ENCODE measurements at regions not wholly inside any gene's neighbourhood (a gene's known extent, or its start where the extent isn't known, plus 50 kb on each side); places are given as distances from the start of the nearest gene placed in this dataset.
"Not testable (repeated sequence)": the region's sequence is repeated elsewhere in the genome, so short reads cannot be mapped to it uniquely, and the experiment has no call there.

DNA sequence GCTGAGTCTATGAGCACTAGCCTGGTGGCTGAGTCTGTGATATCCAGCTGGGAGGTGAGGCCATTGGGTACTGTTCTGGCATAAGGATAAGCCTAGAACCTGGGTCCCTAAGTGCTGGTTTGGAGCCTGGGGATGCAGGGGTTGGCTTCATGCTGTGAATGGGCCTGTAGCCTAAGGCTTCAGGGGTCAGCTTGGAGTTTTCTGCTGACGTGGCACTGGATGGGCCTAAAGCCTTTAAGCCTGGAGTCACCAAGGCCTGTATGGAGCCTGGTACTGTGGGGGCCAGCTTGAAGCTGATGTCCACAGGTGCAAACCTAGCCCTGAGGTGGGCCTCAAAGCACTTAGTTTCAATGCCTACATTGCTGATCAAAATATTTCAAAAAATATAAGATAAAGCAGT lies 979.6 kb upstream of the POU3F4 start:
- DNase-seq (ENCODE audit: low read depth, low spot score): no peak

- no peak for DNase-seq (ENCODE audit: low read depth, low spot score)
These were observed 973.9 kb upstream of the POU3F4 start for GRCh38 chrX:82534086-82534597.

GRCh38 chrX:82537205-82537604 lies 970.9 kb upstream of the POU3F4 start:
- not testable (repeated sequence) for DNase-seq (ENCODE audit: low read depth, low spot score)

DNA sequence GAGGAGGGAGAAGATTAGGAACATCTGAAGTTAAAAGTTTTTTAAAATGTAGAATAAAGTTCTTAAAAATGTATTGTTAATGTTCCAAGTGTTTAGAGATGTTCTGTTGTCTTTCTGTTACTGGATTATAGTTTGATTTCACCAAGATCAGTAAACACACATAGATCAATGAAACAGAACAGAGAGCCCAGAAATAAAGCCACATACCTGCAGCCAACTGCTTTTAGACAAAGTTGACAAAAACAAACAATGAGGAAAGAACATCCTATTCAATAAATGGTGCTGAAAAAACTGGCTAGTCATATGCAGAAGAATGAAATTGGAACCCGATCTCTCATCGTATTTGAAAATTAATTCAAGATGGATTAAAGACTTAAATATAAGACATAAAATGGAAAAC lies 966.3 kb upstream of the POU3F4 start:
- no peak for DNase-seq (ENCODE audit: low read depth, low spot score)

GRCh38 chrX:82552201-82552600 lies 955.9 kb upstream of the POU3F4 start:
- not testable (repeated sequence) for DNase-seq (ENCODE audit: low read depth, low spot score)

DNA sequence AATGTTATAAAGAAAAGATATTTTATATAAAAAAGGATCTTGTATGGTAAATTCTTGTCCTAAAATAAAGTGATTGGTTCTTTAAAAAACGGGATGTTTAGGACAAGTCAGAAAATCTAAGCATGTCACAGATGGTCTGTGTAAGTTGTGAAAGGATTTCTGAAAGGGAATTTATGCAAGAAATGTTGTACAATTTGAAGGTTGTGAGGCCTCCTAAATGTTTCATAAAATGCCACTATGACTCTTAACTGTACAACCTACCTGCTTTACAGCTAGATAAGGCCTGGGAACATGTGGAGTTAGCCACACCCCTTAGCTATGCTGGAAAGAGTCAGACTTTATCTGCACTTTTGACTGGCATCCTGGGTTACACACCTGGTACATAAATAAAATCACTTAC lies 951.5 kb upstream of the POU3F4 start:
- no peak for DNase-seq (ENCODE audit: low read depth, low spot score)

DNA sequence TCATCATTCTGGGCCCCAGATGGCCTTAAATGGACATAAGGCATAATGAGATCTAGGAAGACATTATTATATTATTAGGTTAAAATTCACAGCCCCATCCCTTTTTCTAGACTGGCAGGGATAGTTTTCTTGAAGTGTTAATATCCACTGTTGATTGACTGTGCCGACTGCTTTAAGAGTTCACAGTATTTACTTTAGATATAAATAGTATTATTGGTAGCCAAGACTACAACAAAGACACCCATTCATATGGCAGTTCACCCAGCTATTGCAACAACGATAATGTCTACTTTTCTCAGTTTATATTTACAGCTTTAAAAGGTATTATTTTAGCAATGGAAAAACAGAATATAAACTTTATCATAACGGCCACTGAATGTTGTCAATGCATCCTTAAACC lies 922.2 kb upstream of the POU3F4 start:
- DNase-seq (ENCODE audit: low read depth, low spot score): no peak

GRCh38 chrX:82589410-82589809 lies 918.7 kb upstream of the POU3F4 start:
- DNase-seq (ENCODE audit: low read depth, low spot score): no peak

GRCh38 chrX:82591421-82591820 lies 916.7 kb upstream of the POU3F4 start:
- DNase-seq (ENCODE audit: low read depth, low spot score): no peak

- DNase-seq (ENCODE audit: low read depth, low spot score): no peak
These were observed 881.1 kb upstream of the POU3F4 start for GRCh38 chrX:82626978-82627377.

DNA sequence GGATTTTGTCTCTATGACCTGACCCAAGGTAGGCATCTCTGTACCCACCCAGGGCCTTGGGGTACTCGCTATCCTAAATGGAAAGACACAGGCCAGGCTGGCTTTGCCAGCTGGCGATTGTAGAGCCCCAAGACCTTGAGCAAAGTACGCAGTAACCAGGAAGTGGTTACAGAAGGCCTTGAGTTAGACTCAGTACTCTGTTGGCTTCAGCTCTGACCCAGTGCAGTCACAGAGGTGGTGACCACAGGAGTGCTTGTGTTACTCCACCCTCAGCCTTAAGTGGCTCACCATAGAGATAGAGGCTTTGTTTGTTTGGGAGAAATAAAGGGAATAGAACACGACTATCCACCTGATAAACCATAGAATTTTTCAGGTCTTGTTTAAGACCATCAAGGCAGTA lies 880.5 kb upstream of the POU3F4 start:
- no peak for DNase-seq (ENCODE audit: low read depth, low spot score)

GRCh38 chrX:82648062-82648461 lies 860.0 kb upstream of the POU3F4 start:
- no peak for DNase-seq (ENCODE audit: low read depth, low spot score)

GRCh38 chrX:82649645-82650044 lies 858.4 kb upstream of the POU3F4 start:
- no peak for DNase-seq (ENCODE audit: low read depth, low spot score)

DNA sequence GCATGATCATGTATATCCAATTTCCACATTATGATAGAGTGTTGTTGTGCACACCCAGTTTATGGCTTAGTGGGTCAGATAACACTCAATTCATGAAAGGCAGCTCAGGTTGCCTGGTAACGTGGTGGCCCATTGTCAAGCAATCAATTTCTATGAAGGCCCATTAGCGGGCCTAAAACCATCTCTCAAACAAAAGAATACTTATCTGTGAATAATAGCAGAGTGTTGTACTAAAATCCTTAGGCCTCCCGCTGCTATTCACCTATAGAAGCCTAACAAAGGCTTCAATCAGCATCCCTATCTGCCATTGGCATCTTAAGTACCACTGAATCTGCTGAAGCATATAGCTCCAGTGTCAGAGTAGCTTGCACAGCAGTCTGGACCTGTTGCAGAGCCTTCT lies 849.6 kb upstream of the POU3F4 start:
- DNase-seq (ENCODE audit: low read depth, low spot score): no peak

DNA sequence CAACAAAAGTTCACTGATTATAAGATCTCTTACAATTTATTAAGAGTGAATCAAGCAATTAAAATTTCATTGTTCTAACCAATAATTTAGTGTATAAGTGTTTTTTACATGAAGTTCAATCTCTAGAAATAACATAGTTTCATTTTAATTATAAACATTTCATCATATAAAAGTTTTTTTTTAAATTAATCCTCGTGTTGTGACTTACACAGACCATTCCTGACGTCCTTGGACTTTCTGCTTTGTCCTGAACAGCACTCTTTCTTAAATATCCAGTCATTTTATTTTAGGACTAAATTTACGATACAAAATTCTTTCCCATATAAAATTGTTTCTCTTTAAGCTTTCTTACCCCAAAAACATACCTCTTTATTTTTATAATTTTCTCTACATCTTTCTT lies 841.7 kb upstream of the POU3F4 start:
- DNase-seq (ENCODE audit: low read depth, low spot score): no peak

DNA sequence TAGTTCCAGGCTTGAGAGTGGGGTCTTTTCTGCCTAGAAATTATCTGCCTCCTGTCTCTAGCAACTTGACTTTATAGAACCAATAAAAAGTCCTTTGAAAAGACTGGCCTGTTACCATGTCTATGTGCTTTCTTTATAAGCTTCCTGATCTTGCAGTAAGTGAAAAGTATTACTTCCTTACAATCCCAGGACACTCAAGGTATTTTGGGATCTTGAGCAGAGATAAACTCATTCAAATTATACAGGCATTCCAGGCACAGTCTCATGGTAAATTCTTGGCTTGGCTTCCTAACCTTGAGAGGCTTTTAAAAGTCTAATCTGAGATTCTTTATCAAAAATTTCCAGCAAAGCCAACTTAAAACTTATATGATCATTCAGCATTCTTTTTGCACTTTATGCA lies 833.0 kb upstream of the POU3F4 start:
- no peak for DNase-seq (ENCODE audit: low read depth, low spot score)

DNA sequence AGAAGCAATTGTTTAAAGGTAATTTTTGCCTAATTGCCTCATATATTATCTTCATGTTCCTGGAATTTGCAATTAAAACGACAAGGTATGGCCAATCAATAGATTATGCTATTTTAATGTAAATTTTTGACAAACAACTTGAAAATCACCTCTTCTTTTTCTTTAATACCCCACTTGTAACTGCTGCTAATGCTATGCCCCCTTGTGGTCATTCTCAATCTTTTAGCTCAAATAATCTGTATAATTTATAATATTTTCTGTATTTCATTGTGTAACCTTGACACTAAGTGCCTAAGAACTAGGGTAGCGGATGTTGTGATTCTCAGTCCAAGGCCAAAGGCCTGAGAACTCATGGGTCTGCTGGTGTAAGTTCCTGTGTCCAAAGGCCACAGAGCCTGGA lies 831.7 kb upstream of the POU3F4 start:
- DNase-seq (ENCODE audit: low read depth, low spot score): no peak

DNA sequence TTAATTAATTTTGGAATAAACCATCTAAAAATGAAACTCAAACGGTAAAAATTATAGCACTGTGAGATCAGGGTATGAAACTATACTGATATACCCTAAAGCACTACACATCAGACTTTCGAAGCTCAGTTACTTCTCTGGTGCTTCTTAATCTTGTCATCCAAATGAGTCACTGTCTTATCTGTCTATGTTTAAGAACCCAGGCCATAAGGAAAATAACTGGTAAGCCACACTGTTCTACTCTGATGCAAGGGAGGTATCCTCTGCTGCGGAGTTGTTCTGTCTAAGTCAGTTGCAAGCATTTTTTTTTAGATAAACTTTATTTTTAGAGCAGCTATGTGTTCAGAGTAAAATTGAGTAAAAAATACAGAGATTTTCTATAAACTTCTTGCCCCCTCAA lies 830.8 kb upstream of the POU3F4 start:
- no peak for DNase-seq (ENCODE audit: low read depth, low spot score)

- DNase-seq (ENCODE audit: low read depth, low spot score): no peak
These were observed 815.1 kb upstream of the POU3F4 start for GRCh38 chrX:82692991-82693390.

- DNase-seq (ENCODE audit: low read depth, low spot score): no peak
These were observed 813.0 kb upstream of the POU3F4 start for GRCh38 chrX:82695066-82695465.

GRCh38 chrX:82703551-82703950 lies 804.5 kb upstream of the POU3F4 start:
- DNase-seq (ENCODE audit: low read depth, low spot score): no peak

- no peak for DNase-seq (ENCODE audit: low read depth, low spot score)
These were observed 796.6 kb upstream of the POU3F4 start for GRCh38 chrX:82711457-82711856.

- DNase-seq (ENCODE audit: low read depth, low spot score): no peak
These were observed 786.2 kb upstream of the POU3F4 start for GRCh38 chrX:82721891-82722290.

- no peak for DNase-seq (ENCODE audit: low read depth, low spot score)
These were observed 784.3 kb upstream of the POU3F4 start for GRCh38 chrX:82723806-82724205.

- DNase-seq (ENCODE audit: low read depth, low spot score): not testable (repeated sequence)
These were observed 780.7 kb upstream of the POU3F4 start for GRCh38 chrX:82727436-82727835.
